Testis (tissue), 2 donors: ENCODE measurements at regions not wholly inside any gene's neighbourhood (a gene's known extent, or its start where the extent isn't known, plus 50 kb on each side); places are given as distances from the start of the nearest gene placed in this dataset.

Experiments used
- DNase-seq: peaks from one replicate; pipeline ENCODE4 v3.0.0-alpha.2; 2019
- H3K27ac ChIP-seq, 2 donors: fragments of 200-600 bp; sonication (generic); one replicate each; pipeline ENCODE4 v1.5.1; 2019
- H3K27me3 ChIP-seq: fragments of 200-600 bp; sonication (generic); one replicate; pipeline ENCODE4 v1.5.1; 2019
- H3K36me3 ChIP-seq: fragments of 200-600 bp; sonication (generic); one replicate; pipeline ENCODE4 v1.5.1; 2017; ENCODE audit warnings: low read depth; ENCODE audit errors: missing control alignments
- H3K4me1 ChIP-seq: fragments of 200-600 bp; sonication (generic); one replicate; pipeline ENCODE4 v1.5.1; 2019
- H3K4me3 ChIP-seq, 2 donors: fragments of 200-600 bp; sonication (generic); one replicate each; pipeline ENCODE4 v1.5.1; 2017 to 2019
- H3K9me3 ChIP-seq: fragments of 200-600 bp; sonication (generic); one replicate; pipeline ENCODE4 v1.5.1; 2017
- POLR2A ChIP-seq: fragments of 450-650 bp; IDR thresholded peaks from one replicate; pipeline ENCODE4 v1.6.1; 2017; ENCODE audit warnings: antibody characterized with exemption, mild to moderate bottlenecking, moderate library complexity
- WGBS, 2 donors: methylation state at CpG; one replicate each; pipeline ENCODE4 v1.1.5; 2018; 5-methylcytosine and 5-hydroxymethylcytosine counted together
- intact Hi-C: fragments of 100-400 bp; cut with DNase I; formaldehyde crosslinking; loops from one replicate; pipeline ENCODE4 v1.15.1; 2023; ENCODE audit warnings: low total_unique reads
- TF ChIP-seq, protein P1 (sequence below), 3 experiments: fragments of 450-650 bp in 2 of 3; fragments of 200-600 bp in 1 of 3; sonication (generic) in 1 of 3; IDR thresholded peaks; one replicate each; pipeline ENCODE4 v1.5.1; 2016 to 2019; ENCODE audit warnings: antibody characterized with exemption in 3 of 3, mild to moderate bottlenecking in 2 of 3, moderate library complexity in 1 of 3

DNA sequence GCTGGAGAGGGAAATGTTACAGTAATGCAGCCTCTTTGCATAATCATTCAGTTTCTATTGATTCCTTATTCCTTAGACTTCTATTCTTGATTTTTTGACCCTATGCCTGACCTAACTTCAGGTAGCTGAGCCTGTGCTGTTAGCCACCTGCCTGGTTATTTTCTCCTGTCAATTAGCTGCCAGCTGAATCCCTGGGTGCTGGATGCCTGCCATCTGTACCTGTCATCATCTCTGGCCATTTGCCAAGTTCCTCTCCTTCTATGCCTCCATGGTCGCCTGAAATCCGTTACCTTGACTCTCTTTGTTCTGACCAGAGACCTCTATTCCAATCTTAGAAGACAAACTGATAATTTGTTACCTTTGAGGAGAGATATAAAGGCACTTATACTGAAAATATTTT lies 178.3 kb downstream of the CAVIN4 start:
- no peak for DNase-seq
- Histone ChIP-seq H3K27me3 (no peaks in the 10 kb centered on the region), H3K4me3 (no peak overlapping the region), H3K36me3 (no peaks in the 10 kb centered on the region), H3K4me1 (no peaks in the 10 kb centered on the region), H3K27ac (no peak overlapping the region), H3K9me3 (no peaks in the 10 kb centered on the region)
- intact Hi-C loops, result no loop called here
- TF ChIP-seq, protein P1, sequence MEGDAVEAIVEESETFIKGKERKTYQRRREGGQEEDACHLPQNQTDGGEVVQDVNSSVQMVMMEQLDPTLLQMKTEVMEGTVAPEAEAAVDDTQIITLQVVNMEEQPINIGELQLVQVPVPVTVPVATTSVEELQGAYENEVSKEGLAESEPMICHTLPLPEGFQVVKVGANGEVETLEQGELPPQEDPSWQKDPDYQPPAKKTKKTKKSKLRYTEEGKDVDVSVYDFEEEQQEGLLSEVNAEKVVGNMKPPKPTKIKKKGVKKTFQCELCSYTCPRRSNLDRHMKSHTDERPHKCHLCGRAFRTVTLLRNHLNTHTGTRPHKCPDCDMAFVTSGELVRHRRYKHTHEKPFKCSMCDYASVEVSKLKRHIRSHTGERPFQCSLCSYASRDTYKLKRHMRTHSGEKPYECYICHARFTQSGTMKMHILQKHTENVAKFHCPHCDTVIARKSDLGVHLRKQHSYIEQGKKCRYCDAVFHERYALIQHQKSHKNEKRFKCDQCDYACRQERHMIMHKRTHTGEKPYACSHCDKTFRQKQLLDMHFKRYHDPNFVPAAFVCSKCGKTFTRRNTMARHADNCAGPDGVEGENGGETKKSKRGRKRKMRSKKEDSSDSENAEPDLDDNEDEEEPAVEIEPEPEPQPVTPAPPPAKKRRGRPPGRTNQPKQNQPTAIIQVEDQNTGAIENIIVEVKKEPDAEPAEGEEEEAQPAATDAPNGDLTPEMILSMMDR (IDR thresholded peaks at IDR 0.05), result no peak
- no peak for TF ChIP-seq POLR2A
- WGBS, 2 donors, result 46 to 56% methylated on average over 2 of the region's 2 CpGs

DNA sequence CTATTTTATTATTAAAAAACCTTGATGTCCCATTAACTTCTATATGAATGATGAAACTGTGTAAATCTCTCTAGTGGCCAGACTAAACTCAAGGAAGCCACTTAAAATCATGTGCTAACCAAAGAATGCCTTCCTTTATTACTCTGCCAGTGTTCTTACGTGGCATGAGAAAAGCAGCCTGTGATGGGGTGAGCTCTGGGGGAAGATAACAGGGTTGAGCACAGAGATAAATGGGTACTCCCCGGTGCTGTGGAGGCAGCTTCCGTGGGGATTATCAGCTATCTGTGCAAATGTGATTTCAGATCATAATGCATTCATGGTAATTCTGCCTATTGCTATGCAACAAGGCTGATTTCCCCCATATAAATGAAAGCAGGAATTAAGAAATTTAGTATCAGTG lies 181.3 kb downstream of the CAVIN4 start:
- Histone ChIP-seq H3K27me3 (no peaks in the 10 kb centered on the region), H3K9me3 (no peaks in the 10 kb centered on the region), H3K27ac (no peak overlapping the region), H3K4me1 (no peaks in the 10 kb centered on the region), H3K36me3 (no peaks in the 10 kb centered on the region), H3K4me3 (no peak overlapping the region)
- DNase-seq, result no peak
- 25 to 44% methylated on average over 3 of the region's 3 CpGs for WGBS, 2 donors
- intact Hi-C loops, result no loop called here
- TF ChIP-seq POLR2A, result no peak
- TF ChIP-seq, protein P1 (IDR thresholded peaks at IDR 0.05), result no peak

DNA sequence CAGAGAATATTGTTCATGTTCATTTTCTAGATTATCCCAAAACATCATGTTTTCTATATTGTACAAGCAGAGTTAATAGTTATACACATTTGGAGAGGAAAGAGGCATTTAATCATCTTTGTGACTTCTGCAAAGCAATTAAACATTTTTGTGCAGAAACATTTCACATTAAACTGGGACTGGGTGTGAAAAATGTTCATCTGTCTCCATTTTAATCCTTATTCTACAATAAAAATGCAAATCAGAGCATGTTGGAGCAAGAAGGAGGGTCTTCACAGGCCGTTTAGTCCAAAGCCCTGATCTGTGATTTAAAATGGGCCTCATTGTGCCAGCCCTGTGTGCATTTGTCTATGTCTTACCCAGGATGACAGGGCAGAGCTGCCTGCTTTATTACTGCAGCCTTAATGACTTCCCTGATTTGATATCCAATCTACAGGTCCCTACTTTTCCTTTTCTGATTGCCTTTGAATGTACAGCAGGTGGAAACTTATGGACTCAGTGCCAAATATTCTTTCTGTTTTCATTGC lies 183.5 kb downstream of the CAVIN4 start:
- H3K9me3 ChIP-seq, result no peaks in the 10 kb centered on the region
- no peak overlapping the region for H3K27ac ChIP-seq
- no peaks in the 10 kb centered on the region for H3K4me1 ChIP-seq
- DNase-seq, result no peak
- no peak overlapping the region for H3K4me3 ChIP-seq
- H3K27me3 ChIP-seq, result no peaks in the 10 kb centered on the region
- intact Hi-C loops, result no loop called here
- no peak for TF ChIP-seq POLR2A
- TF ChIP-seq, protein P1 (IDR thresholded peaks at IDR 0.05), result no peak
- H3K36me3 ChIP-seq, result no peaks in the 10 kb centered on the region
- WGBS, 2 donors, result 5 to 23% methylated on average over 1 of the region's 1 CpG

DNA sequence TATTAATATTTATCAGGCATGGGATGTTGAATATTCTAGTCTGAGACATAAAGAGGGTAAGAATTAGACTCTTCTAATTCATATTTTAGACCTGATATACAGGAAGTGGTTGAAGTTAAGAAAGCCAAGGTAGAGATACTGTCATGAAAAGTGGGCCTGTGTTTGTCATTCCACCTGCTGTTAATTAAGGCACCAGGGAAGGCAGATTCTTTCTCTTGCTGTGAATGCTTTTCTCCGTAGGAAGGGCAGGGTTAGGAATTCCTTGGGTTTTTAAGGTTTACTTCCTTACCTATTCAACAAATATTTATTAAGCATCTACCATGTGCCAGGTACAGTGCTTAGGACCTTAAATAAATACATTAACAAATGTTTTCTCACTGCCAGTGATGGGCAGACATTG lies 196.4 kb downstream of the CAVIN4 start:
- H3K27me3 ChIP-seq, result no peaks in the 10 kb centered on the region
- 48 to 55% methylated on average over 1 of the region's 1 CpG for WGBS, 2 donors
- H3K36me3 ChIP-seq, result no peaks in the 10 kb centered on the region
- H3K4me3 ChIP-seq, result no peak overlapping the region
- no peak for DNase-seq
- intact Hi-C loops, result no loop called here
- H3K27ac ChIP-seq, result no peak overlapping the region
- no peaks in the 10 kb centered on the region for H3K4me1 ChIP-seq
- no peaks in the 10 kb centered on the region for H3K9me3 ChIP-seq
- TF ChIP-seq, protein P1 (IDR thresholded peaks at IDR 0.05), result no peak
- TF ChIP-seq POLR2A, result no peak

DNA sequence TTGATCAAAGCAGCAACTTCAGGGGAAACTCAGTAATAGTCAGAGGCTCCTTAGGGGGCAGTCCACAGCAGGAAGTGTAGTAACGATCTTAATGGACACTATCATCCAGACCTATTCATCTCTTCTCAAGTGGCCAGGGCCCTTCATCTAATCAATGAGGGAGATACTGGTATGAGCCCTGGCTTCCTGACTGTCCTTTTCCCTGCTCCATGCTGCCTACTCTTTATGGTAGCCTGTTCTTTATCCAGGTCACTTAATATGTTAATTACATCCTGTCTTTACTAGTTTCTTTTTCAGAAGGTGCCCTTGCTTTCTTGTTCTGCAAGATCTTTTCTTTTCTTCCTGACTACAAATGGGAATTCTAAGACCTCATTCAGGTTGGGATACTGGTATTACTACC lies 197.1 kb downstream of the CAVIN4 start:
- Histone ChIP-seq H3K36me3 (no peaks in the 10 kb centered on the region), H3K27me3 (no peaks in the 10 kb centered on the region), H3K4me1 (no peaks in the 10 kb centered on the region), H3K9me3 (no peaks in the 10 kb centered on the region), H3K4me3 (no peak overlapping the region), H3K27ac (no peak overlapping the region)
- WGBS, 2 donors, result 11 to 40% methylated on average over 1 of the region's 1 CpG
- TF ChIP-seq POLR2A, result no peak
- TF ChIP-seq, protein P1 (IDR thresholded peaks at IDR 0.05), result no peak
- intact Hi-C loops, result no loop called here
- DNase-seq, result no peak
